ENCODE measurements at regions not wholly inside any gene's neighbourhood (a gene's known extent, or its start where the extent isn't known, plus 50 kb on each side); places are given as distances from the start of the nearest gene placed in this dataset.
"Not testable (repeated sequence)": the region's sequence is repeated elsewhere in the genome, so short reads cannot be mapped to it uniquely, and the experiment has no call there.

- WGBS, result 71% methylated on average over 2 of the region's 2 CpGs
- no peak for DNase-seq (ENCODE audit: extremely low spot score)
- Histone ChIP-seq H3K27ac (replicated peaks in 1 of 4) (no peak overlapping the region), H3K9me3 (peaks cover 0 to 13% (median 4%) of the 10 kb centered on the region in 4 donors), H3K4me3 (no peak overlapping the region), H3K4me1 (no peaks in the 10 kb centered on the region), H3K36me3 (no peaks in the 10 kb centered on the region), H3K27me3 (peaks cover 0 to 14% (median 0%) of the 10 kb centered on the region in 4 donors)
- TF ChIP-seq EP300 (IDR thresholded peaks at IDR 0.05) (no peak), POLR2A (IDR thresholded peaks at IDR 0.05; ENCODE audit: low read depth) (no peak), POLR2AphosphoS5 (IDR thresholded peaks at IDR 0.05) (no peak), CTCF (IDR thresholded peaks at IDR 0.05) (no peak)
- intact Hi-C loops (cut with DNase I), result no loop called here
Measured at GRCh38 chr15:60280259-60280658, 117.5 kb downstream of the ANXA2 start.

GRCh38 chr15:60283936-60284335 is 113.8 kb downstream of the ANXA2 start:
- no peaks in the 10 kb centered on the region for H3K36me3 ChIP-seq
- intact Hi-C loops (cut with DNase I), result no loop called here
- TF ChIP-seq EP300 (IDR thresholded peaks at IDR 0.05) (no peak), CTCF (IDR thresholded peaks at IDR 0.05) (no peak), POLR2AphosphoS5 (IDR thresholded peaks at IDR 0.05) (no peak), POLR2A (IDR thresholded peaks at IDR 0.05; ENCODE audit: low read depth) (no peak)
- H3K27ac ChIP-seq (replicated peaks in 1 of 4), result no peak overlapping the region
- H3K4me1 ChIP-seq, result no peaks in the 10 kb centered on the region
- no peak overlapping the region for H3K4me3 ChIP-seq
- peaks cover 0 to 6% (median 0%) of the 10 kb centered on the region in 4 donors for H3K27me3 ChIP-seq
- DNase-seq (ENCODE audit: extremely low spot score), result peak; percentile 14
- no peaks in the 10 kb centered on the region for H3K9me3 ChIP-seq

GRCh38 chr15:60295901-60296300 is 101.9 kb downstream of the ANXA2 start:
- peak; percentile 57 for DNase-seq (ENCODE audit: extremely low spot score)
- H3K4me1 ChIP-seq; intact Hi-C loops (cut with DNase I); H3K4me3 ChIP-seq; H3K27me3 ChIP-seq; H3K9me3 ChIP-seq; H3K36me3 ChIP-seq; H3K27ac ChIP-seq (replicated peaks in 1 of 4): not testable (repeated sequence)
- WGBS, result 79% methylated on average over 5 of the region's 5 CpGs

- intact Hi-C loops (cut with DNase I), result no loop called here
- no peak for TF ChIP-seq POLR2A (IDR thresholded peaks at IDR 0.05; ENCODE audit: low read depth)
- no peak for TF ChIP-seq POLR2AphosphoS5 (IDR thresholded peaks at IDR 0.05)
- no peak for TF ChIP-seq CTCF (IDR thresholded peaks at IDR 0.05)
- TF ChIP-seq EP300 (IDR thresholded peaks at IDR 0.05), result no peak
- Histone ChIP-seq H3K4me1 (peaks cover 0 to 10% (median 6%) of the 10 kb centered on the region in 4 donors), H3K9me3 (no peaks in the 10 kb centered on the region), H3K36me3 (no peaks in the 10 kb centered on the region), H3K27ac (replicated peaks in 1 of 4) (no peak overlapping the region), H3K4me3 (no peak overlapping the region), H3K27me3 (peaks cover 0 to 5% (median 0%) of the 10 kb centered on the region in 4 donors)
- DNase-seq (ENCODE audit: extremely low spot score), result peak; percentile 42
- 75% methylated on average over 3 of the region's 3 CpGs for WGBS
Measured at GRCh38 chr15:60297047-60297446, 100.7 kb downstream of the ANXA2 start.
